ENCODE measurements at regions not wholly inside any gene's neighbourhood (a gene's known extent, or its start where the extent isn't known, plus 50 kb on each side); places are given as distances from the start of the nearest gene placed in this dataset.

DNA sequence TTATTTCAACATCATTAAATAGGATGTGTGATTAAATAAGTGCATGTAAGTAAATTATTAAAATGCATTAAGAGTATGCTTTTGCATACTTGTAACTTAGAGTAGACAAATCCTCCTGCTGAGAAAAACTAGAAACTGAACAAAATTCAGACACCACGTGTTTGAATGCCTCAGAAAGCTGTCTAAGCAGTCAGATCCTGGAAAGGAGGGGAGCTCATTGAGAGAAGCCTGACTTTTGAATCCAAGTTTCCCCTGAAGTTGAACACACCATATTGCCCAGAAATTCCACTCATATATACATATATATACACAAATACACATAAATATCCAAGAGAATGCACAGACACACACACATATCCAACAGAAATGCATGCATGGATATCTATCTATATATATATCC lies 190.0 kb upstream of the BMP2 start:
- no peak for TF ChIP-seq POLR2A (IDR thresholded peaks at IDR 0.05)
- TF ChIP-seq, protein P1, sequence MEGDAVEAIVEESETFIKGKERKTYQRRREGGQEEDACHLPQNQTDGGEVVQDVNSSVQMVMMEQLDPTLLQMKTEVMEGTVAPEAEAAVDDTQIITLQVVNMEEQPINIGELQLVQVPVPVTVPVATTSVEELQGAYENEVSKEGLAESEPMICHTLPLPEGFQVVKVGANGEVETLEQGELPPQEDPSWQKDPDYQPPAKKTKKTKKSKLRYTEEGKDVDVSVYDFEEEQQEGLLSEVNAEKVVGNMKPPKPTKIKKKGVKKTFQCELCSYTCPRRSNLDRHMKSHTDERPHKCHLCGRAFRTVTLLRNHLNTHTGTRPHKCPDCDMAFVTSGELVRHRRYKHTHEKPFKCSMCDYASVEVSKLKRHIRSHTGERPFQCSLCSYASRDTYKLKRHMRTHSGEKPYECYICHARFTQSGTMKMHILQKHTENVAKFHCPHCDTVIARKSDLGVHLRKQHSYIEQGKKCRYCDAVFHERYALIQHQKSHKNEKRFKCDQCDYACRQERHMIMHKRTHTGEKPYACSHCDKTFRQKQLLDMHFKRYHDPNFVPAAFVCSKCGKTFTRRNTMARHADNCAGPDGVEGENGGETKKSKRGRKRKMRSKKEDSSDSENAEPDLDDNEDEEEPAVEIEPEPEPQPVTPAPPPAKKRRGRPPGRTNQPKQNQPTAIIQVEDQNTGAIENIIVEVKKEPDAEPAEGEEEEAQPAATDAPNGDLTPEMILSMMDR (IDR thresholded peaks at IDR 0.05): no peak

All from ovary (tissue), 3 donors.